ENCODE measurements at regions not wholly inside any gene's neighbourhood (a gene's known extent, or its start where the extent isn't known, plus 50 kb on each side); places are given as distances from the start of the nearest gene placed in this dataset.

DNA sequence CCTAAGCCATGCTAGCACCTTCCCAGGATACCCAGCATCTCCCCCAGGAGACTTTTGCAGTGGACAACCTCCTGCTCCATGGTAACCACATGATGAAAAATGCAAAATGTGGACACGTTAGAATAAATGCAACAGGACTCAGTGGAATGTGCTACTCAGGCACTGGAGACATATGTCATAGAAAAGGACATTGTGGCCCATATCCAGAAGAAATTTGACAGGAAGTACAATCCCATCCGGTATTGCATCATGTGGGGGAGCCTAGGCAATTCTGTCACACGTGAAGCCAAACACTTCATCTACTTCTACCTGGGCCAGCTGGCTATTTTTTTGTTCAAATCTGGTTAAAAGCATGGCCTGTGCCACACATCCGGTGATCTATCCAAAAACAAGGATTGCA, 227.2 kb upstream of the GPR149 start:
- no peak for TF ChIP-seq POLR2A (IDR thresholded peaks at IDR 0.05)
- TF ChIP-seq, protein P1, sequence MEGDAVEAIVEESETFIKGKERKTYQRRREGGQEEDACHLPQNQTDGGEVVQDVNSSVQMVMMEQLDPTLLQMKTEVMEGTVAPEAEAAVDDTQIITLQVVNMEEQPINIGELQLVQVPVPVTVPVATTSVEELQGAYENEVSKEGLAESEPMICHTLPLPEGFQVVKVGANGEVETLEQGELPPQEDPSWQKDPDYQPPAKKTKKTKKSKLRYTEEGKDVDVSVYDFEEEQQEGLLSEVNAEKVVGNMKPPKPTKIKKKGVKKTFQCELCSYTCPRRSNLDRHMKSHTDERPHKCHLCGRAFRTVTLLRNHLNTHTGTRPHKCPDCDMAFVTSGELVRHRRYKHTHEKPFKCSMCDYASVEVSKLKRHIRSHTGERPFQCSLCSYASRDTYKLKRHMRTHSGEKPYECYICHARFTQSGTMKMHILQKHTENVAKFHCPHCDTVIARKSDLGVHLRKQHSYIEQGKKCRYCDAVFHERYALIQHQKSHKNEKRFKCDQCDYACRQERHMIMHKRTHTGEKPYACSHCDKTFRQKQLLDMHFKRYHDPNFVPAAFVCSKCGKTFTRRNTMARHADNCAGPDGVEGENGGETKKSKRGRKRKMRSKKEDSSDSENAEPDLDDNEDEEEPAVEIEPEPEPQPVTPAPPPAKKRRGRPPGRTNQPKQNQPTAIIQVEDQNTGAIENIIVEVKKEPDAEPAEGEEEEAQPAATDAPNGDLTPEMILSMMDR (IDR thresholded peaks at IDR 0.05 in 4 of 5, conservative IDR thresholded peaks at IDR 0.05 in 1 of 5) = no peak
